Stimulated activated CD8-positive, alpha-beta memory T cell treated with anti-CD3 and anti-CD28 coated beads, Interleukin-2, amount 100 ng/mL, for 48 hours (primary cell): ENCODE measurements at regions not wholly inside any gene's neighbourhood (a gene's known extent, or its start where the extent isn't known, plus 50 kb on each side); places are given as distances from the start of the nearest gene placed in this dataset.
"Not testable (repeated sequence)": the region's sequence is repeated elsewhere in the genome, so short reads cannot be mapped to it uniquely, and the experiment has no call there.

Experiments
- DNase-seq, 2 donors: peaks; one replicate each; pipeline ENCODE4 v3.0.0-alpha.2; 2020; ENCODE audit warnings: low read depth in 2 of 2

DNA sequence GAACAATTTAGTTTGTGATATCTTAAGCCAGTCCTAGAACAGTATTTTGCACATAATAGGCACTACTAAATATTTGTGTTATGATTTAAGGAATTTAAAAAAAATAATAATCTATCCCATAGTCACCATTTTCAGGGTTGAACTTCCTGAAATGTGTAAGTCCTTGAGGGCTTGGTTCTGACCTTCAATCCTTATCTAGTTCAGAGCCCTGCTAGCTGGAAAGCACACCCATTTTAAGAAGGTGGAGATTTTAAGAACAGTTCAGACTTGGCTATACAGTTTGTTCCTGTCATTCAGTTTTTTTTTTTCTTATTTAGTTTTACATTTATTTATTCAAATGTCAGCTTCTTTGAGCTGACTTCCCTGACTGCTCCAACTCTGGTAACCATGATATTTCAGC lies 183.4 kb upstream of the MAGI2 start:
- DNase-seq: no peak

DNA sequence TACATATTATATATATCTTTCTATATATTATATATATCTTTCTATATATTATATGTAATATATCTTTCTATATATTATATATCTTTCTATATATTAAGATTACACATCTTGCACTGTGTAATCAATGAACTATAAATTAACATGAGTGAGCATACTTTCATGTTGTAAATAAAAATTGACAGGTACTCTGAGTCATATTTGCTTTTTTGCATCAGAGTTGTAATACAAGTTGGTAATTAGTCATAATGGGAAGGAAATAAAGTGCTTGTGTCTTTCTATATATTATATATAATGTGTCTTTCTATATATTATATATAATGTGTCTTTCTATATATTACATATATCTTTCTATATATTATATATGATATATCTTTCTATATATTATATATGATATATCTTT lies 172.5 kb upstream of the MAGI2 start:
- DNase-seq: not testable (repeated sequence)

DNA sequence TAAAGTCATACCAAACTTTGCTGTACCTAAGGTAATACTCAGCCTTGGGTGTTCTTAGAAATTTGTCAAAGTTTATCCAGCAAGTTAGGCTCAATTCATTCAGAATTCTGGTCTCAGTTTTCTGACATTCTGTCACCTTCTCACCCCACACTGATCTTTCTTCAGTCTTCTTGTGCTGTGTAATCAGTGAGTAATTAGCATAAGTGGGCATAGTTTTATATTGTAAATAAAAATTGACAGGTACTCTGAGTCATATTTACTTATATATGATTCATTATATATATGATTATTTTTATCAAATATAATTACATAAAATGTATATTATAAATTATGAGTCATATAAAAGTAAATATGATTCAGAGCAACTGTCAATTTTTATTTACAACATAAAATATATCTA lies 170.9 kb upstream of the MAGI2 start:
- no peak for DNase-seq

DNA sequence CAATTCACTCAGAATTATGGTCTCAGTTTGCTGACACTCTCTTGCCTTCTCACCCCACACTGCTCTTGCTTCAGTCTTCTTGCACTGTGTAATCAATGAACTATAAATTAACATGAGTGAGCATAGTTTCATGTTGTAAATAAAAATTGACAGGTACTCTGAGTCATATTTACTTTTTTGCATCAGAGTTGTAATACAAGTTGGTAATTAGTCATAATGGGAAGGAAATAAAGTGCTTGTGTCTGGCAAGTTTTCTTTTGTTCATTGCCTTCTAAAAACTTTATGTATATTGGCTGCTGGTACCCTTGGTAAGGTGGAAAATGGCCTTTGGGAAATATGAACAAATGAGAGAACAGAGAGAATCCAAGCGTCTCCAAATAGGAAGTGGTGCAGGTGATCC lies 169.3 kb upstream of the MAGI2 start:
- DNase-seq: no peak

DNA sequence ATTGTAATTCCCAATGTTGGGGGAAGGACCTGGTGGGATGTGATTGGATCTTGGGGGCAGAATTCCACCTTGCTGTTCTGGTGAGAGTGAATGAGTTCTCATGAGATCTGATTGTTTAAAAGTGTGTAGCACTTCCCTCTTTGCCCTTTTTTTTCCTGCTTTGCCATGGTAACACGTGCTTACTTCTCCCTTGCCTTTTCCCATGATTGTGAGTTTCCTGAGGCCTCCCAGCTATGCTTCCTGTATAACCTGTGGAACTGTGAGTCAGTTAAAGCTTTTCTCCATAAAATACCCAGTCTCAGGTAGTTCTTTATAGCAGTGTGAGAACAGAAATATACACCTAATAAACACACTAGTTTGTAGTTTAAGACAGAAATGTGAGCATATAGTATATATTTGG lies 166.8 kb upstream of the MAGI2 start:
- no peak for DNase-seq

DNA sequence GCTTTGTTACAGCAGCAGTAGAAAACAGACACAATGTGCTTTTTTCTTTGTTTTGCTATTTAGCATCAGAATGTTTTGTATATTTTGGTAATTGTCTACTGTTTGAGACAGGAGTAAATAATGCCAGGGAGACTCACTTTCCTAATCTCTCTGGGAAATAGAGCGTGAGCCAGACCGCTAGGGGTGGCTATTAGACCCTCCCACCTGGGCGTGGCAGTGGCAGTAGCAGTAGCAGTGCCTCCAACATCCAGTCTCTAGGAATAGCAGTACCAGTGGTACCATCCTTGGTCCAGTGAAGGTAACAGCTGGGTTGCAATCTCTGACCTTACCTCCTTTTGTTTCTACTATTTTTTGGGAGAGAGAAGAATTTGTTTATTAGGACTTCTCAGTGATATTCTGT lies 165.7 kb upstream of the MAGI2 start:
- no peak for DNase-seq

DNA sequence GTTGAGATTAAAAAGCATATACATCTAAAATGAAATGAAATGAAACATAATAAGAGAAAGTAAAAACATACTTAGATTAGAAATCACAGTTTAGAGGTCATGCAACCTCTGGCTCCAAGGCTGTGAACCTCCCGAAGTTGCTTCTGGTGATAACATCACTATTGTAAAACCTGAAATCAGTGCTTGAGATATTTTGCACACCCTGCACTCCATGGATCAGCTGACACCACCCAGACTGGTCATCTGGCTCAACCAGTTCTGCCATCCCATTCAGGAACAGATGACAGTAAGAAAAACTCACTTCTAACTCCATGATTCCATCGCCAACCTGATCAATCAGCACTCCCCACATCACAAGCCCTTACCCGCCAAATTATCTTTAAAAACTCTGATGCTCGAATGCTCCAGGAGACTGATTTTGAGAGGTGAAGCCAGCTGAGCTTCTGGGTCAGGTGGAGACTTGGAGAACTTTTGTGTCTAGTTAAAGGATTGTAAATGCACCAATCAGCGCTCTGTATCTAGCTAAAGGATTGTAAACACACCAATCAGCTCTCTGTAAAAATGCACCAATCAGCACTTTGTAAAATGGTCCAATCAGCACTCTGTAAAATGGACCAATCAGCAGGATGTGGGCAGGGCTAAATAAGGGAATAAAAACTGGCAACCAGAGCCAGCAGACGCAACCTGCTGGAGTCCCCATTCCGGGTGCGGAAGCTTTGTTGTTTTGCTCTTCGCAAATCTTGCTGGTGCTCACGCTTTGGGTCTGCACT lies 162.6 kb upstream of the MAGI2 start:
- no peak for DNase-seq

DNA sequence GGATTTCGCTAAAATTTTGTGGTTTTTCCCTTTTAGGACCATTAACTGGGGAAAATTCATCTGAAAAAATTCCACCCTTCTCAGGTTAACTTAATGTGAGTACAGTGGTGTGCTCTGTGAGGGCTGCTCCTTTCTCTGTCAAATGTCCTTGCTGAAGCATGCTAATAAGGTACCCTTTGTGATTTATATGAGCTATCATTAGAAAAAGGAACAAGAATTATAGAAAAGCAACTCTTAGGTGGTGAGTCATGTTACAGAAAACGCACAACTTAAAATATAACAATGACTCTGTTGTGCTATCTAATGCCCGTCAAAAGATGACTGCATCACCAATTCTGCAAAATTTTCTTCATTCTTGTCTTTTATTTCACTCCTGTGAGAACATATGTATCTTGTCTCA lies 162.0 kb upstream of the MAGI2 start:
- DNase-seq: no peak

DNA sequence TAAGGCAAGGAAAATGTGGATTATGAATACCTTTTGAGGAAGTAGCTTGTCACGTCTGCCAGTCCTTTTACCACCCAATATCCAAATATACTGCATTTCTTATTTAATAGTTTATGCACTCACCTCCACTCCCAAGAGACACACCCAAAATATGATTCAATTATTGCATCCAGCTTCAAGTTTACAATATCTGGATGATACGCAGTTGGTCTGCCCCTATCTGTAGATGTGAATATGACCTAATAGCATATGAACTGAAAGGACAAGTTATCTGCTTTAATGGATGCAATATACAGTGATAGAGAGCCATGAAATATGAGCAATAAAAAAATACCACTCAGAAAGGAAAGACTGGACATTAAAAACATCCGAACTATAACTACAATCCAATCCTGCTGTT lies 159.4 kb upstream of the MAGI2 start:
- no peak for DNase-seq

DNA sequence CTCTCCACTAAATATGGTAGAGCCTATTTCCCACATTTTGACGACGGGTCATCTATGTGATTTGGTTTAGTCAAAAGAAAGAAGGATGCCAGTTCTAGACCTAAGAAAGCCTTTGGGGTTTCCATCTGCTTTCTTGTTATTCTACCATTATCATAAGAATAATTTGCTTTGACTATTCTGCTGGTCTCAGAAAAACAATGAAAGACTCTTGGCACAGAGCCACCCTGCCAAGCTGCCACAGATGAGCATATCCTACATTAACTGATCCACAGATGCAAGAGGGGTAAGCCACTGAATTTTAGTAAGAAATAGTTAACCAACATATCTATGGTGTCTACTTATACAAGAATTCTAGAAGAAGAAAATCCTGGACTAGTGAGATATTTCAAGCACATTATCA lies 158.6 kb upstream of the MAGI2 start:
- DNase-seq: no peak

DNA sequence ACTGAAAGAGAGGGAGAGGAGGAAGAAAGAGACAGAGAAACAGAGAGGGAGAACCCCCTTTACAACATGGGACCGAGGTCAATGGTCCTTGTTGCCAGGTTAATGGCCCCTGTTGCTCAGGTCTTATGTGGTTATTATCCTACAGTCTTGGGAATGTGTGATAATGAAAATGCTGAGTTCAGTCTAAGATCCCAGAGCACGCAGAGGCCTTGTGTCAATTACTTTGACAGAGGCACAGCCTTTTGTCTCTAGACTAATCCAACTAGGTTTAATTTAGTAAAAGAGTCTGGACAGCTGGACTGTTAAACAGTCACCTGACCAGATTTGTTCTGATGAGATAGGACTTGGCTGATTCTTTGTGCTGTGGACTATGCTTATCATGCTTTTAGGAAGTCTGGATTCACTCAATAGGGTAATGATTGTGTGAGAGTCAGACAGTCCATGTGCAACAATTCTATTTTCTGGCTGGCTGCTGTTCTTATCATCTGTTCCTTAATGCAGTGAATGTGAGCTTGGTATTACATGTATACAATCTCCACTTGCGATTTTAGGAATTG lies 157.4 kb upstream of the MAGI2 start:
- no peak for DNase-seq

DNA sequence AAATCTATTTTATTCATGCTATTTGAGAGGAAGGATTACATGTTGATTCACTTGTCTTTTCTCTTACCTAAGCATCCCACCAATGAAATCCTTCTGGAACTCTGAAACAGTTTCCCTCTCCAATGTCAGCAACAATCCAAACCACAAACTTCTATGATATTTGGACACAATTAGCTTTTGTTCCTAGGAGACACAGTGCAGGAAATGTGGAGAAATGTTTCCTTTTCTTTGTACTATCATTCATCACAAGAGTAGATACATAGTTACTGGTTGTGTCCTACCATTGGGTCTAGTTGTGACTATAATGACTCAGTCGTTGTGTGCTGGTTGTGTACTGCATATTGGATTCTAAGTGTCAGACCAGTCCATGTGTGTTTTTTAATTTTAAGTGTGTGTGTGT lies 156.8 kb upstream of the MAGI2 start:
- DNase-seq: no peak

DNA sequence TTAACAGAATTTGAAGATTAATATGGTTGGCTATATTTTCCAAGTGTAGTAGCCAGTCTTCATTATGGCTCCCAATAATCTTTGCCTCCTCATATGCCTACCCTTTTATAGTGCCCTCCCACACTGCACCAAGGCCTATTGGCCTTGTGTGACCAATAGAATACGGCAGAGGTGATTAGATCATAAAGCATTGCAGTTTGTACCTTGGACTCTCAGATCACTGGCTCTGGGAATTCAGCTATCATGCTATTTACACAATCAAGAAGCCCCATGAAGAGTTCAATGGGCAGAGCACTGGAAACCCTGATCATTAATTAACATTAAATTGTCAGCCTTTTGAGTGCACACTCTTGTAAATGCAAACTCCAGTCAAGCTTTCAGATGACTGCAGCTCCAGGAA lies 154.5 kb upstream of the MAGI2 start:
- DNase-seq: no peak

DNA sequence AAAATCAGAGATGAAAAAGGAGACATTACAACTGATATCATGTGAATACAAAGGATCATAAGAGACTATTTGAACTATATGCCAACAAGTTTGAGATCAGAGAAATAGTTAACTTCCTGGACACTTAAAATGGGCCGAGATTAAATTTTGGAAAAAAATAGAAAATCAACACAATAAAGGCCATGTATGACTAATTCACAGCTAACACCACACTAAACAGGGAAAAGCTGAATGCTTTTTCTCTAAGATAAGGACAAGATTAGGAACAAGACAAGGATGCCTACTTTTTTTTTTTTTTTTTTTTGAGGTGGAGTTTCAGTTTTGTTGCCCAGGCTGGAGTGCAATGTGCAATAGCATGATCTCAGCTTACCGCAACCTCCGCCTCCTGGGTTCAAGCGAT lies 151.4 kb upstream of the MAGI2 start:
- DNase-seq: no peak

DNA sequence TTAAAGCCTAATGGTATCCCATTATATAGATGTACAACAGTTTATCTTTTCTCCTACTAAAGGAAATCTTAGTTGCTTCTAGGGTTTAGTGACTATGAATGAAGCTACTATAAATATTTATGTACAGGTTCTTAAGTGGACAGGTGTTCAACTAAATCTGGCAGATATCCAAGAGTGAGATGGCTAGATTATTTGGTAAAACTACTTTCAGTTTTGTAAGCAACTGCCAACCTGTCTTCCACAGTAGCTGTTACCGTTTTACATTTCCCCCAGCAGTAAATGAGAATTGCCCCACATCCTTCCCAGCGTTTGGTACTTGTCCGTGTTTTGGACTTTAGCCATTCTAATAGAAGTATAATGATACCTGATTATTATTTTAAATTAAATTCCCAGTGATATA lies 144.9 kb upstream of the MAGI2 start:
- DNase-seq: no peak

DNA sequence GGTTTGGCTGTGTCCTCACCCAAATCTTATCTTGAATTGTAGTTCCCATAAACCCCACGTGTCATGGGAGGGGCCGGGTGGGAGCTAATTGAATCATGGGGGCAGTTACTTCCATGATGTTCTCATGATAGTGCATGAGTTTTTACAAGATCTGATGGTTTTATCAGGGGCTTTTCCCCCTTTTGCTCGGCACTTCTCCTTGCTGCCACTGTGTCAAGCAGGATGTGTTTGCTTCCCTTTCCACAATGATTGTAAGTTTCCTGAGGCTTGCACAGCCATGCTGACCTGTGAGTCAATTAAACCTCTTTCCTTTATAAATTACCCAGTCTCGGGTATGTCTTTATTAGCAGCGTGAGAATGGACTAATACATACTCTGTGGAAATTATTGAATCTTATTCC lies 141.2 kb upstream of the MAGI2 start:
- not testable (repeated sequence) for DNase-seq

DNA sequence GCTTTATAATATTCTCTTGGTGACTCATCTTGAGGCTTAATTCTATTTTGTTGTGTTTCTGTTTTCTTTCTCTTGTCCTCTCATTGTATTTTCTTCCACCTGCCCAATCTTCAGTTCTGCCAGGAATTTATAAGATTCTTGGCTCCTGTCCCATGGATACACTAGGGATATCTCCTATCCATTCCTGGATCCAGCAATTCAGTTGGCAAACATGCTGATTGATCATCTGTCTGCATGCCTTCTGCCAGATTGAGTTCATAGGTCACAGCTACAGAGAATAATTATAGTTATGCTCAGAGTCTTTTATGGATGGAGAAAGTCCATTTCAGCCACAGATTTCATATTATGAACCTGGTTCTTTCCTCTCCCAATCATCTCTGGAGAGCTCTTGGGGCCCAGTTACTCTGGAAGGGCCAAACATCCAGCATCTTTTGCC lies 140.4 kb upstream of the MAGI2 start:
- no peak for DNase-seq

DNA sequence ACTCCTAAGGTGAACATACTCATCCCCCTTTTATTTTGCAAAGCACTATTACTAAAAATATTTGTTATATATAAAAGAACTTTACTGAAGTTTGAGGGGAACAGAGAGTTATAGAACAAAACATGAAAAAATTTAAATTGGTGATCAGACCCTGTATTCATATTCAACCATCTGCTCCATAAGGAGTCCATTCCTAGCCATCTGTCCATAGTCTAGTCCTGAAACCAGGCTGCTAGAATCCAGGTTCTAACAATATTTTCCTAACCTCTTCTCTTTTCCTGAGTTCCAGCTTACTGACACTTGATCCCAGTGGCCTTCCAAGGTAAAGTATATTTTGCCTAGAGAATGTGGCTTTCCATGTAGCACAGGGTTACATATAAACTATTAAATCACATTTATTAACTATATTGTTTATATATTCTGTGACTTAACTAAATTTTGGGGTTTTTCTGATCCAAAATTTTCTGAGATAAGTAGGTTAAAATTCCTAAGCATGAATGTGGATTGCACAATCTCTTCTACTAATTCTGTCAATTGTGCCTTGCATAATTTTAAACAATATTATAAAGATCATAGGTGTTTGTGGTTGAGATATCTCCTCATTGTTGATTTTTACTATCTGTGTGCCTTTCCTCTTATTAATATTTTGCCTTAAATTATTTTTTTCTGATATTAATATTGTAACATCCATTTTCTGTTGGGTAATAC lies 137.6 kb upstream of the MAGI2 start:
- no peak for DNase-seq

DNA sequence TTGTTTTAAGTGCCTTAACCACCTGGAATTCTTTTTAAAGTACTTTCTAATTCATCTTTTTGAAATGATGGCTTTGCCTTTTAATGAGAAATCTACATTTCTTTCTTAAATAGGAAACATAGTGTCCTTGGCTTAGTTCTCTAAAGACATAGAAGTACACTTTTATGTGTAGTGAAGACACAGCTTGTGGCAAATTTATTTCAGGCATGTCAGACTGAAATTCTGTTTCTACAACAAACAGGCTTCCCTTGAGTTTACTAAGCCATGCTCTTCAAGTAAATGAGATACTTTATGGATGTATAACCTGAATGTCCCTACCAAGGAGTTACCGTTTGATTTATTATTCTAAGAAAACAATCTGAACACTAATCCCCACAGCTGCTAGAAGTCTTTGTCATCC lies 136.9 kb upstream of the MAGI2 start:
- DNase-seq: no peak

DNA sequence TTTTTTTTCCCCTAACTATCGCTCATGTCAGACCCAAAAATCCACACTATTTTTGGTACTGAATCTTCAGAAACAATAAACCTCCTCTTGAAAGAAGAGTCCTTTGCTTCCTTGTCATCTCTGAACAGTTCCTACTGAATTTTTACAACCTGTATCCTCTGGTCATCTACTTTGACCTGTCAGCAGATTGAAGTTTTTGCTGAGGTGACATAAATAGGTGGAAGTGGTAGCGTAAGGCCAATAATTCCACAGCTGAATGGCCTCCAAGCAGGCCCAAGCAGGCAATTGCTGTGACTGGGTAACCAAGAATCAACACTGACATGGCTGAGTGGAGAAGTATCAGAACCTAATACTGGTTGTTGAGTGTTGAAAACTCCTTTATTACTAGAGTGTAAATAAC lies 117.4 kb upstream of the MAGI2 start:
- DNase-seq: no peak

DNA sequence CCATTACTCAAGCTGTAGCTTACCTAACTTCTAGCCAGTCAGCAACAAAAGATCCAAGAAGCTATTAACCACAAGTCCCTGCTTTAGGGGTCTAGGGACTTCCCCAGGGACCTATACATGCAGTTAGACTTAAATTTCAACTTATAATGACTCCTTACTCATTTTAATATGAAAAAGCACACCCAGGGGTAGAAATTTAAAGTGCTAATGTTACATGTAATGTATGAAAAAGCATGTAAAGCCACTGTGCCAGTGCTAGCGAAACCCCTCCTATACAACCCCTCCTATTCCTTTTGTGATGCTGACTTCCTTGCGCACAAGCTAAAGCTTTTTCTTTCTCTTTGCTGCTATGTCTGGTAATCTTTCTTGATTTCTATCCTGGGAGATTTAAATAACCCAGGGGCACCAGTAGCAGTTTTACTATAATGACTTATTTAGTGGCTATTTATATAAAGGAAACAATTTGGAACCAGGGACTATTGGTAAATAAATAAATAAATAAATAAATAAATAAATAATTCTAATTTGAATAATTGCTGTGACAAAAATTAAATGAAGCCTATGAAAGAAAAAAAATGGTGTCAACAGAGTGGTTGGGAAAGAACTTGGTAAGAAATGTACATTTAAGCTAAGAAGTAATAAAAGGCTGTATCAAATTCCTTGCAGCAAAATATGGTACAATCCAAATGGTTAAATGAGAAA lies 110.5 kb upstream of the MAGI2 start:
- DNase-seq: no peak

DNA sequence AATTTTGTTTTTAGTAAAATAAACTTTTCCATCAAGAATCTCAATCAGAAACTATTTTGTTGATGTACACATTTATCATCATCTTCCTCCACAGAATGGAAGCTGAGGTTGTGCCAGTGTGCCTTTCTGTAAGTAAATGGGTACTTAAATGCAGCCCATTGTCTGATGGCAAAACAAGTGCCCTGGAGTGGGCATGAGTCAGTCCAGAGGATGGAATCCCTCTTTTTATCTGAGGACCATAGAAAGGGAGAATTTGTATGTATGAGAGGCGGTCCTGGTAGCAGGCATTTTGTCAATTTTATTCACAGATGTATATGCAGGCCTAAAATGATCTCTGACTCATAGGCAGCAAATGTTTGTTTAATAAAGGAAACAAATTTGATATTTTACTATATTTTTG lies 102.1 kb upstream of the MAGI2 start:
- no peak for DNase-seq
